Smooth muscle cell (in vitro differentiated cells): ENCODE measurements at regions not wholly inside any gene's neighbourhood (a gene's known extent, or its start where the extent isn't known, plus 50 kb on each side); places are given as distances from the start of the nearest gene placed in this dataset.

Source experiments
- DNase-seq: peaks from one replicate; lab custom pipeline; 2025; ENCODE audit not compliant: unreplicated experiment; lab: John Stamatoyannopoulos, UW
- H2AFZ ChIP-seq: fragments of 200-600 bp; sonication (generic); 2 replicates; pipeline ENCODE4 v1.6.0; 2016; ENCODE audit warnings: antibody characterized with exemption, low read depth, mild to moderate bottlenecking
- H3F3A ChIP-seq: fragments of 200-600 bp; sonication (generic); 2 replicates; pipeline ENCODE4 v1.6.0; 2017; ENCODE audit warnings: antibody characterized with exemption, low read depth
- H3K27ac ChIP-seq: fragments of 200-600 bp; sonication (generic); 2 replicates; pipeline ENCODE4 v1.5.1; 2016; ENCODE audit warnings: low read depth, mild to moderate bottlenecking
- H3K27me3 ChIP-seq: fragments of 200-600 bp; sonication (generic); 2 replicates; pipeline ENCODE4 v1.6.1; 2016; ENCODE audit warnings: low read depth, mild to moderate bottlenecking
- H3K36me3 ChIP-seq: fragments of 200-600 bp; sonication (generic); 2 replicates; pipeline ENCODE4 v1.5.1; 2016; ENCODE audit warnings: low read depth
- H3K4me1 ChIP-seq: fragments of 200-600 bp; sonication (generic); 2 replicates; pipeline ENCODE4 v1.5.1; 2016; ENCODE audit warnings: low read depth
- H3K4me2 ChIP-seq: fragments of 200-600 bp; sonication (generic); 2 replicates; pipeline ENCODE4 v1.6.0; 2016; ENCODE audit warnings: mild to moderate bottlenecking
- H3K4me3 ChIP-seq: fragments of 200-600 bp; sonication (generic); 2 replicates; pipeline ENCODE4 v1.5.1; 2016; ENCODE audit warnings: mild to moderate bottlenecking
- H3K79me2 ChIP-seq: fragments of 200-600 bp; sonication (generic); 2 replicates; pipeline ENCODE4 v1.6.0; 2016; ENCODE audit warnings: low read depth, mild to moderate bottlenecking
- H3K9ac ChIP-seq: fragments of 200-600 bp; sonication (generic); 2 replicates; pipeline ENCODE4 v1.6.0; 2016; ENCODE audit warnings: low read depth
- H3K9me3 ChIP-seq: fragments of 200-600 bp; sonication (generic); replicated peaks from 2 replicates; pipeline ENCODE4 v1.5.1; 2016; ENCODE audit warnings: low read depth
- H4K20me1 ChIP-seq: fragments of 200-600 bp; sonication (generic); 2 replicates; pipeline ENCODE4 v1.6.0; 2016; ENCODE audit warnings: low read depth
- WGBS: methylation state at CpG from one replicate; pipeline ENCODE4 v1.1.7; 2016; ENCODE audit warnings: low lambda C conversion rate; 5-methylcytosine and 5-hydroxymethylcytosine counted together
- TF ChIP-seq, protein P1 (sequence below): fragments of 200-600 bp; sonication (generic); IDR thresholded peaks from 2 replicates; pipeline ENCODE4 v1.5.1; 2017; ENCODE audit warnings: borderline replicate concordance, mild to moderate bottlenecking, antibody characterized with exemption; ENCODE audit not compliant: insufficient read depth, poor library complexity, severe bottlenecking

DNA sequence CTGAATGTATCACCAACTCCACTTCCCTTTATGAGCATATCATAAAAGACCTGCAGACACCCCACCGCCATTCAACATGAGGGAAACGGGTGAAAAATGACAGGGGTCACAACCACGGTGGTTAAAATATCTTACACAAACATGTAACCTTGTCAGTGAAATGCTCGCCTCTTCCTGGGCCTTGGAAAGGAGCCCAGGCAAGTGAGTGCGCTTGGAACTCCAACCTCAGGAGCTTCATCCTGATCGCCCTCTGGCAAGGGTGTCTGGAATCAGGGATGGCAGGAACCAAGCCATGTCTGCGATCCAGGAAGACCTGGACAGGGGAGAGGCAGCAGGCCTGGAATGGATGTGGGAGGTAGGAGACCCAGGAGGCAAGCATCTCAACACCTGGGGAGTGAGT, 282.7 kb downstream of the GAS1 start:
- Histone ChIP-seq H3K27me3 (no peaks in the 10 kb centered on the region), H3K4me3 (no peak overlapping the region), H3F3A (no peaks in the 10 kb centered on the region), H3K36me3 (no peaks in the 10 kb centered on the region), H3K4me1 (no peaks in the 10 kb centered on the region), H3K79me2 (no peaks in the 10 kb centered on the region), H4K20me1 (no peaks in the 10 kb centered on the region), H3K9ac (no peak overlapping the region), H2AFZ (no peak overlapping the region), H3K9me3 (no peaks in the 10 kb centered on the region), H3K27ac (no peak overlapping the region), H3K4me2 (no peak overlapping the region)
- 90% methylated on average over 7 of the region's 7 CpGs for WGBS
- no peak for DNase-seq
- TF ChIP-seq, protein P1, sequence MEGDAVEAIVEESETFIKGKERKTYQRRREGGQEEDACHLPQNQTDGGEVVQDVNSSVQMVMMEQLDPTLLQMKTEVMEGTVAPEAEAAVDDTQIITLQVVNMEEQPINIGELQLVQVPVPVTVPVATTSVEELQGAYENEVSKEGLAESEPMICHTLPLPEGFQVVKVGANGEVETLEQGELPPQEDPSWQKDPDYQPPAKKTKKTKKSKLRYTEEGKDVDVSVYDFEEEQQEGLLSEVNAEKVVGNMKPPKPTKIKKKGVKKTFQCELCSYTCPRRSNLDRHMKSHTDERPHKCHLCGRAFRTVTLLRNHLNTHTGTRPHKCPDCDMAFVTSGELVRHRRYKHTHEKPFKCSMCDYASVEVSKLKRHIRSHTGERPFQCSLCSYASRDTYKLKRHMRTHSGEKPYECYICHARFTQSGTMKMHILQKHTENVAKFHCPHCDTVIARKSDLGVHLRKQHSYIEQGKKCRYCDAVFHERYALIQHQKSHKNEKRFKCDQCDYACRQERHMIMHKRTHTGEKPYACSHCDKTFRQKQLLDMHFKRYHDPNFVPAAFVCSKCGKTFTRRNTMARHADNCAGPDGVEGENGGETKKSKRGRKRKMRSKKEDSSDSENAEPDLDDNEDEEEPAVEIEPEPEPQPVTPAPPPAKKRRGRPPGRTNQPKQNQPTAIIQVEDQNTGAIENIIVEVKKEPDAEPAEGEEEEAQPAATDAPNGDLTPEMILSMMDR, result no peak

DNA sequence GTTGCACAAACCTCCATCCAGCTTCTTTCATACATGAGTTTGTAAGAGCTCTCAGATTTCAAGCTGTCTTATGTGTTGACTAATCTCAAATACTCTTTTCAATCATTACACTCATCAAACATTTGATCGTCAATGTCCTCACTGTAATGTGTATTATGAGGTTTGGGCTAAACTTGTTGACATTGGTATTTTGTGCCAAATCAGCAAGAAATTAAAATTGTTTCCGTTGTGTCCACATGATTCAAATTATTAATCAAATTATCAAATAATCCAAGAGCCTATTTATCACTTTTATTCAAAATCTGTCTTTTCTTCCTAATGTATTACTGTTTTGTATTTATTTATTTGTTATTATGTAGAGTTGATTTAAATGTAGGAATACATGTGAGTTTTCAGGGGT, 283.4 kb downstream of the GAS1 start:
- Histone ChIP-seq H3K79me2 (no peaks in the 10 kb centered on the region), H3K4me1 (no peaks in the 10 kb centered on the region), H3F3A (no peaks in the 10 kb centered on the region), H3K4me2 (no peak overlapping the region), H3K36me3 (no peaks in the 10 kb centered on the region), H3K4me3 (no peak overlapping the region), H3K9ac (no peak overlapping the region), H3K9me3 (no peaks in the 10 kb centered on the region), H2AFZ (no peak overlapping the region), H3K27me3 (no peaks in the 10 kb centered on the region), H3K27ac (no peak overlapping the region), H4K20me1 (no peaks in the 10 kb centered on the region)
- no peak for DNase-seq
- WGBS, result 98% methylated on average over 2 of the region's 2 CpGs
- TF ChIP-seq, protein P1, result no peak

DNA sequence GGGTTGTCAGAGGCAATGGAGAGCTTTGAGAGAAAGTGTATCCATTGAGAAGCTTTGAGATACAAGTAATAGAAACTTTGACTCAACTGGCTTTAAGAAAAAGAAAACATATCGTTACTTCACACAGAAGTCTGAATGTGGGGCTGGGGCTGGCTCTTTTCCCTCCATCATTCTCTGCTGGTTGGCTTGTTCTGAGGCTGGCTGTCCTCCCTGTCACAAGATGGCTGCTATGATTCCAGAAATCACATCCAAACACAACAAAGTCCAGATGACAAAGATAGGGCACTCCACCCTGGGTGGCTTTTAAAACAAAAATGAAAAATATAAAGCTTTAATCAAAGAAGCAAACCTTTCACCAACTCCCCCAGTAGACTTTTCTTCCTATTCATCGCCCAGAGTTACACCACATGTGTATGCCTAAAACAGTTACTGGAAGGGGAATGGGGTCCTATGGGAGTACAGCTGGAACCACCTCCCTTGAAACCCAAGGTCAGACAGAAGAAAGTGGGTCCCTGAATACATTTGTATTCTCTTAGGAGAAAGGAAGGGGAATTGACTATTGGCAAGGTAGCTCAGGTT, 284.3 kb downstream of the GAS1 start:
- H3F3A ChIP-seq, result no peaks in the 10 kb centered on the region
- 93% methylated on average over 2 of the region's 2 CpGs for WGBS
- H3K9ac ChIP-seq, result no peak overlapping the region
- no peaks in the 10 kb centered on the region for H3K36me3 ChIP-seq
- no peak overlapping the region for H3K27ac ChIP-seq
- H3K4me3 ChIP-seq, result no peak overlapping the region
- H3K4me2 ChIP-seq, result no peak overlapping the region
- no peaks in the 10 kb centered on the region for H3K4me1 ChIP-seq
- no peaks in the 10 kb centered on the region for H3K27me3 ChIP-seq
- H3K9me3 ChIP-seq, result no peaks in the 10 kb centered on the region
- no peak for DNase-seq
- TF ChIP-seq, protein P1, result no peak
- no peak overlapping the region for H2AFZ ChIP-seq
- H4K20me1 ChIP-seq, result no peaks in the 10 kb centered on the region
- no peaks in the 10 kb centered on the region for H3K79me2 ChIP-seq
